GM21717 (cell line): ENCODE measurements at regions not wholly inside any gene's neighbourhood (a gene's known extent, or its start where the extent isn't known, plus 50 kb on each side); places are given as distances from the start of the nearest gene placed in this dataset.
"Not testable (repeated sequence)": the region's sequence is repeated elsewhere in the genome, so short reads cannot be mapped to it uniquely, and the experiment has no call there.

ENCODE experiments used
- ATAC-seq: cut with Tn5 transposase; IDR thresholded peaks from one replicate; pipeline ENCODE4 v1.9.1; 2021; ENCODE audit warnings: mild to moderate bottlenecking, moderate library complexity; ENCODE audit not compliant: unreplicated experiment

DNA sequence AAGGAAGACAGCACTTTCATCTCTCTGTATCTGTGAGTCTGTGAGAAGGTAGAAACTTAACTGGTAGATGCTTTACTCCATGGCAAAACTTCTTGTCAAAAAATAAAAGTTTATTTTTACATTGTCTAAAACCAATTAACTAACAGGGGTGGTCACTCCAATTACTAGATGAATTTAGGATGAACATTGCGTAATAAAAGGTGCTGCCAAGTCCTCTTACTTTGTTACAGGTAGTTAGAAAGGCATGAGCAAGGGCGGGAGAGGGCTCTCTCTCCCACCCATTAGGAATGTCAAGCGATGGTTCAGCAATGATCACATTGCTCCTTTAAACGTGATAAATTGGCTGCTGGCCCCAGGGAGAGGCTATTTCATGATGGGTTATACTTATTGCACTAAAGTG lies 512.3 kb downstream of the SLITRK5 start:
- no peak for ATAC-seq

DNA sequence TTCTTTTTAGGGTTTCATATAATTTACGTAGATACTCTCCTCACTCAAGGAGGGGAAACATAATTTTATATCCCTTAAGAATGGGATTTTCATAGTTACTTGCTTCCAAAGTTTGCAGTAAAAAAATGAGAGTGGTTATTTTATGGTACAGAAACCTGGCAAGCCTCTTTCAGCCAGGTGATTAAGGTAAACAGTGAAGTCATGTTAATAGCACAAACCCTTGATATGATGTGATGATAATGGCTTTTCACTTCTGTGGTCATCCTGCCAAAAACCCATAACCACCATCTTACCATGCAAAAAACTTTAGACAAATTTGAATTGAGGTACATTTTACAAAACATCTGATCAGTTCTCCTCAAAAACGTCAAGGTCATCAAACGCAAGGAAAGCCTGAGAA lies 517.8 kb downstream of the SLITRK5 start:
- no peak for ATAC-seq

DNA sequence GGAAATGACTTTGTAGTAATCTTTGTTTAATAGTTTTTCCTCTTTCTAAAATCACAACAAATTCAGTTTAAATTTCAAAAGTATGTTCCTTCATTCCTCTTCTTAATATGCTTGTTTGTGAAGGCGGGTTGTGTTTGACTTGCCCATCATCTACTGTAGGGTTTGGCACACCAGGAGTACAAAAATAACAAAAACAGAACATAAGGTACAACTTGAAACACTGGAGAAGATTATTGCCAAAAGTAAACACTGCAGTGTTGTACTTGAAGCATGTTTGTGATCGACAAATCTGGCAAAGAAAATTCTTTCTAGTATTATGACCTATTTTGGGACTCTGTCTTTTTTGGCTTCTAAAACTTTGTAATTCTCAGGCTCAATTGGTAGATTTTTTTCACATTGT lies 518.6 kb downstream of the SLITRK5 start:
- no peak for ATAC-seq

DNA sequence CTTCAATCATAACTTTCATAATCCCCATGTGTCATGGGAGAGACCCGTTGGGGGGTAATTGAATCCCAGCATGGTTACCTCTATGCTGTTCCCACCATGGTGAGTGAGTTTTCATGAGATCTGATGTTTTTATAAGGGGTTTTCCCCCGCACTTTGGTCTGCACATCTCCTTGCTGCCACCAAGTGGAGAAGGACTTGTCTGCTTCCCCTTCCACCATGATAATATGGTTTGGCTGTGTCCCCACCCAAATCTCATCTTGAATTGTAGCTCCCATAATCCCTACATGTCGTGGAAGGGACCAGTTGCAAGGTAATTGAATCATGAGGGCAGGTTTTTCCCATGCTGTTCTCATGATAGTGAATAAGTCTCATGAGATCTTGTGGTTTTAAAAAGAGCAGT lies 524.9 kb downstream of the SLITRK5 start:
- ATAC-seq = no peak

DNA sequence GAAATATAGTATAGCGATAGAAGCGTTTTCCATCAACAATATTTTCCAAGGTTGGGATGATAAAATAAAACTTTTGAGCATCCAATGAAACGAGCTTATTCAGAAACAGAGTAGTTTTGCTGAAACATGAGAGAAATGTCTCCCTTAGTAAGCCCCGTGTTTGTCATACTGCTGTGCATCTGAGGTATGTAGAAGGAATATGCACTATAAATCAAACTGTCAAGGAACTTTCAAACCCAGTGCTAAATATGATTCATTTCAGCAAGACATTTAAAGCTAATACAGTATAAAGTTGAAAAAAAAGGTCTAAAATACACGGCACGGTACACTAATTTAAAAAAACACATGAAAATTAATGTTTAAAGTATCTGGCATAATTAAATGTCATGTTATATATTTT lies 546.2 kb downstream of the SLITRK5 start:
- no peak for ATAC-seq

DNA sequence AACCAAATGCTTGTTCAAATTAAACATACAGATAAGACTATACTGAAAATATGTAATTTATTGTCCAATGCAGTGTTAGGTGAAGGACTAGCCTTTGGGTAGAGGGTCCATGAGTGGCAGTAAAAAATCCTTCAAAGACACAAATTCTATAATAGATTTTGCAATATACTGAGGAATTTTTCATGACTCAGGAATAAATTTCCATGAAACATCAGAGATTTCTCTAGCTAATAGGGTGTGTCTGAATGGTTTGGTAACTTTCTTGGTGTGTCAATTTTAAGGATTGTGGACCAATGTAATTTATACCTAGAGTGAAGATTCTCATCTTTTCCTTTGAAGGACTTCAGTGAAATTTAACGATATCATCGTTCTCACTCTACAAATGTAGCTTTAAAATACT lies 546.7 kb downstream of the SLITRK5 start:
- no peak for ATAC-seq

DNA sequence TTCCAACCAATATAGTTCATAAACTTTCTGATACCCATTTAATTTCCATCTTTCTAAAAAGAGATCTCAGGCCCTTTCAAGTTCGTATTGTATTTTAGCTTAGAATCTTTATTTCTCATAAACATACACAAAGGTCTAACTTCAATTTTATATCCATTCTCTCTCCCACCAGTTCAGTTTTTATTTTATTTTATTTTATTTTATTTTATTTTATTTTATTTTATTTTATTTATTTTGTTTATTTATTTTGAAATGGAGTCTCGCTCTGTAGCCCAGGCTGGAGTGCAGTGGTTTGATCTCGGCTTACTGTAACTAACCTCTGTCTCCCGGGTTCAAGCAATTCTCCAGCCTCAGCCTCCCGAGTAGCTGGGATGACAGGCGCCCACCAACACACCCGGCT lies 552.8 kb downstream of the SLITRK5 start:
- ATAC-seq = no peak

DNA sequence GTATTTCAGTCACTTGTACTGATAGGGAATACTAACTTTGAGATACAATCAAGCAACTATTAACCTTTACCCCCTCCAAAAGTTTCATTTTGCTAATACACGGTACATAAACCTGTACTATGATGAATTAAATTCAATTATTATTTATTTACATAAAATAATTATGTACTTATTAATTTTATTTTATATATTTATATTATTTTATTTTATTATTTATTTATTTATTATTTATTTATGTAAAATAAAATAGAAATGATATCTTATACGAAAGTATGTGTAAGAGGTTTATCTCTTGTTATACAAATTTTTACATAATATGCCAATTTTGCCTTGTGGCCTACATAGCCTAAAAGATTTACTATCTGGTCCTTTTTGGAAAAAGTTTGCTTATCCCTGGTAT lies 564.3 kb downstream of the SLITRK5 start:
- no peak for ATAC-seq

DNA sequence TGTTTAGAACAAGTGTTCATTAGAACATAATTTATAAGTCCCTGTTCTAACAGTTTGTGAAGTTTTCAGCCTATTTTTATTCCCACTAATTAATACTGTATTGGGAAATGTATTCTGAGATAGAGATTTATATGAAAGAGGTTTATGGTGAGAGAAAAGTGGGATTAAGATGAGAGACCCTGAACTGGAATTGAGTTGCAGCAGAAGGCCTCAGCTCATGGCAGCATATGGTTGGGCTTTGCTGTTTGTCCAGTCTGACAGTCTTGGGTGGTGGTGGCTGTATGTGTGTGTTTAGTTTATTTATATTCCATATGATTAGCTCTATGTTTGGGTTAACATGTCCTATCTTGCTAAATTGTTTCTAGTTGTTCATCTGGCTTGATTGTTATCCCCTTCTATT lies 575.1 kb downstream of the SLITRK5 start:
- no peak for ATAC-seq

DNA sequence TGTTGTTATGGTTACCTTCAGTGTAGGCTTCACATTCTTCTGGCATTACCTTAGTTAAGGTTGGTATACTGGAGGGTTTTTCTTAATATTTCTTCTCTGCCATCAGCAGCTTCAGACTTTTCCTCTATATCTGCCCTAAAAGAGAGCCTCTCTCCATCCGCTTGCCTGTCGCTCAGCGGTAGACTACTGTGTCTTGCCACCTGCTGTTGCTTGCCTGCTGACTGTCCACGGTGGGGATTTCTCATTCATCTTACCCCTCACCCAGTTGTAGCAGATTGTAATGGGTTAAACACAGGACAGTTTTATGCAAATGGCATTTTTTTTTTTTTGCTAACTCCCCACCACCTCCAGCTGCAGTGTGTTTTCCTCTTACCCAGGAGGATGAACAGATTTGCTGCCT lies 577.2 kb downstream of the SLITRK5 start:
- ATAC-seq = no peak

DNA sequence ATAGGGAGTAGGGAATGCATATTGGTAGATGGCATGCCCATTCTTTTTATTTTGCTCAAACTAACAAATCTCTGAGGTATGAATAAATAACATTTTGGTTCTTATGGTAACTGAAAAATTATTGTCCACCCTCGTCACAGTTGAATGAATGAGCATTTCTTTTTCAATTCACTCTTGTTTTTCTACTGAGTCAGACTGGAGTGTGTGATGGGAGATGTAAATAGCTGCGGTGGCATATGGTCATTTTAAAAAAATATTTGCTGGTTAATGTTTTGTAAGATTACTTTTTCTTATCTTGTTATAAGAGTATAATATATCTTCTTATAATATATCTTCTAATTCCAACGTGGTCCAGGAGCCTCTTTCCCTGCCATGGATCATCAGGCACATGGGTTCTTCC lies 586.5 kb downstream of the SLITRK5 start:
- no peak for ATAC-seq

DNA sequence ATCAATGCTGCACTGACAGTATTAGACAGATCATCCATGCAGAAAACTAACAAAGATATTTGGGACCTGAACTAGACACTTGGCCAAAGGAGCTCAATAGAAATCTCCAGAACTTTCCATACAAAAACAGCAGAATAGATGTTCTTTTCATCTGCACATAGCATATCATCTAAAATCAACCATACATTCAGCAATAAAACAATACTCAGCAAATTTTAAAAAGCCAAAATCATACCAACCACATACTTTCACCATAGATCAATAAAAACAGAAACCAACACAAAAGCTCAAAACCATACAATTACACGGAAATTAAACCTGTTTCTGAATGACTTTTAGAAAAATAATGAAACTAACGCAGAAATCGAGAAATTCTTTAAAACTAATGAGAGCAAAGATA lies 592.6 kb downstream of the SLITRK5 start:
- ATAC-seq = no peak

DNA sequence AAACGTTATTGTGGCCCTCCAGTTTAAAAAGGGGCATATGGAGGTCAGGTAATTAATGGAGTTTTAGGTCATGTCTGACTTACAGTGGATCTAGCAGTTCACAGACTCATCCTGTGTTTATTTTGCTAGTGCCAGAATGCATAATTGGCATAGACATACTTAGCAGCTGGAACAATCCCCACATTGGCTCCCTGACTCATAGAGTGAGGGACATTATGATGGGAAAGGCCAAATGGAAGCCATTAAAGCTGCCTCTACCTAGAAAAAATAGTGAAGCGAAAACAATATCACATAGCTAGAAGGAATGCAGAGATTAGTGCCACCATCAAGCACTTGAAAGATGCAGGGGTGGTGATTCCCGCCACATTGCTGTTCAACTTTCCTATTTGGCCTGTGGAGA lies 610.7 kb downstream of the SLITRK5 start:
- ATAC-seq = no peak

DNA sequence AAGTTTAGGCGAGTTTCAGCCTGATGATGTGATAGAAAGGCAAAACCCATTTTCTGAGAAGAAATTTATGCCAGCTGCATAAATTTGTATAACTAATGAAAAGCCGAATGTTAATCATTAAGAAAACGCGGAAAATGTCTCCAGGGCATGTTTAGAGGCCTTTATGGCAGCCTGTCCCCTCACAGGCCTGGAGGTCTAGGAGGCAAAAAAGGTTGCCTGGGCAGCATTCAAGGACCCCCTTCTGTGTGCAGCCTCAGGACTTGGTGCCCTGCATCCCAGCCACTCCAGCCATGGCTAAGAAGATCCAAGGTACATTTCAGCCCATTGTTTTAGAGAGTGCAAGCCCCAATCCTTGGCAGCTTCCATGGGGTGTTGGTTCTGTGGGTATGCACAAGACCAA lies 614.2 kb downstream of the SLITRK5 start:
- no peak for ATAC-seq

DNA sequence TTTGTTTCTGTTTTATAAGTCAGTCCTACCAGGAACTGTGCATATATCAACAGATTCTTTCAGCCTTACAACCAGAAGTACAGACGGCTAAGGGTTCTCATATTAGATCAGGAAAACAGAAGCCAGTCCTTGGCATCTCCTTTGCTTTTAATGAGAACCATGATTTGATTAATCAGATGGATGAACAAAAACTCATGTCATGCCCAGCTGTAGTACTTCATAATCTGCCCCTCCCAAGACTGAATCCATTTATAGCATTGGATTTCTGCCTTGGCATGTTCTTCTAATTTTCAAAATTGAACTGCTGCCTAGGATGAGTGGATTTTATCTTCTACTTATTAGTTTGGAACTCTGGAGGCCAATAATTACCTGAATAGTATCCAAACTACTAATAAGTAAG lies 617.2 kb downstream of the SLITRK5 start:
- ATAC-seq = no peak

DNA sequence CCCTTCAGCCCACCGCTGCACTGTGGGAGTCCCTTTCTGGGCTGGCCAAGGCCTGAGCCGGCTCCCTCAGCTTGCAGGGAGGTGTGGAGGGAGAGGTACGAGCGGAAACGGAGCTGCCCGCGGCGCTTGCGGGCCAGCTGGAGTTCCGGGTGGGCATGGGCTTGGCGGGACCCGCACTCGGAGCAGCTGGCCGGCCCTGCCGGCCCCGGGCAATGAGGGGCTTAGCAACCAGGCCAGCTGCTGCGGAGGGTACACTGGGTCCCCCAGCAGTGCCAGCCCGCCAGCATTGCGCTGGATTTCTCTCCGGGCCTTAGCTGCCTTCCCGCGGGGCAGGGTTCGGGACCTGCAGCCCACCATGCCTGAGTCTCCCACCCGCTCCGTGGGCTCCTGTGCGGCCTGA lies 620.6 kb downstream of the SLITRK5 start:
- not testable (repeated sequence) for ATAC-seq

DNA sequence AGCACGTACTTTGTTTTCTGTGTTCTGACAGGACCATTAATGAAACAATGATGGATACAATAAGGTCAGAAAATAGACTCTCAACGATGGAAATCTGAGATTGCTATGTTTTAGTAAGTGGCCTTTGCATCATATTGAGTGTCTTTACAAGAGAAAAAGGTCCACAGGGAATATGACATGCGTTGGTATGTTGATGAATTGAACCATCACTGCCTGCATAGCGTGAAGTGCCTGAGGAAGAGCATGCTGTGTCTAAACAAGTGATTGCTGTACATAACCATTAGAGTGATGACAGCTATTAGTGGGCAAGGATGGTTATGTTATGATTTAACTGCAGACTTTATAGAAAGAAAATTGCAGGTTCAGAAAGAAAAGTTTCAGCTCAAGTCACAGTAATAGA lies 623.2 kb downstream of the SLITRK5 start:
- no peak for ATAC-seq

DNA sequence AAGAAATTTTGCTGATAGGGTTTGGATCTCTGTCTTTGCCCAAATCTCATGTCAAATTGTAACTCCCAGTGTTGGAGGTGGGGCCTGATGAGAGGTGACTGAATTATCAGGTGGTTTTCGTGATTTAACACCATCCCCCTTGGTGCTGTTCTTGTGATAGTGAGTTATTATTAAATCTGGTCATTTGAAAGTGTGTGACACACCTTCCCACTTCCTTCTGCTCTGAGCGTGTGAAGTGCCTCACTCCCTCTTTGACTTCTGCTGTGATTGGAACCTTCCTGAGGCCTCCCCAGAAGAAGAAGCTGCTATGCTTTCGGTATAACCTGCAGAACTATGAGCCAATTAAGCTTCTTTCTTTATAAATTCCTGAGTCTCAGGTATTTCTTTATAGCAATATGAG lies 632.0 kb downstream of the SLITRK5 start:
- no peak for ATAC-seq

DNA sequence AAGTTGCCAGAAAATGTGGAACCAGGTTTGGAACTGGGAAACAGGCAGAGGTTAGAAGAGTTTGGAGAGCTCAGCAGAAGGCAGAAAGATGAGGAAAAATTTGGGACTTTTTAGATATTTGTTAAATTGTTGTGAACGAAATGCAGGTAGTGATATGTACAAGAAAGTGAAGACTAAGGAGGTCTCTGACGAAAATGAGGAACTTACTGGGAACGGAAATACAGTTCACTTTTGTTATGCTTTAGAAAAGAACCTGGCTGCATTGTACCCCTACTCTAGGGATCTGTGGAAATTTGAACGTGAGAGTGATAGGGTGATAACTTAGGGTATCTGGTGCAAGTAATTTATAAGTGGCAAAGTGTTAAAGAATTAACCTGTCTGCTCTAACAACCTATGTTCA lies 632.4 kb downstream of the SLITRK5 start:
- ATAC-seq = no peak

DNA sequence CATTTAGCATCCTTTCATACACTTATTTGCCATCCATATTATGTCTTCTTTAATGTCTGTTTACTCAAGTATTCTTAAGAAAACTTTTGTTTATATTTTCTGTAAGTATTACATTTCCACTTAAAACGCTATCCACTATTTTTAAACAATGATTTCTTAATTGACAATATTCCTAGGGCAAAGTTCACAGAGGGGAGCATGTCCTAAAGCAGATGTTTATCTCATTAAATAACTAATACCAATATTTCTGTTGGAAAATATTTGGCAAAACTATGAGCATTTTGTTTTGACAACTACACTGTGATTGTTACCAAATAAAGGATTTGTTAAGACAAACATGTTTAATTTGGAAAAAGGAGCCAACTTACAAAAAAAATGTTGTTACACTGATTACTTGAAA lies 643.3 kb downstream of the SLITRK5 start:
- ATAC-seq = no peak

DNA sequence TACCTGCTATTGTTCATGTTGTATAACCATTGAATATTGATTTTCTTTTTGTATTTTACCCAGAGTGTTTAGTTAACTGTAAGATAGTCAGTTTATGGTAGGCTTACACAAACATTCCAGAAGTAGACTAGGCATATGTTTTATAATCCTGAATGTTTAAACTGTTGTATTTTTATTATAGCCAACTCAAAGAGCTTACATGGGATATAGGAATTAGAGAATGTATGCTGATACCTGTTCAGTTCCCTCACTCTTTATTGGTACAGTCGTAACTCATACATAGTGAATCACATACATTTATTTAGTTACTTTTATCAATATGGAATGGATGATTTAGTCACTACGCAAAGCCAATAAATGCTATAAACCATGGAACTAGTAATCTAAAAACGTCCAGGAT lies 657.9 kb downstream of the SLITRK5 start:
- ATAC-seq = no peak

DNA sequence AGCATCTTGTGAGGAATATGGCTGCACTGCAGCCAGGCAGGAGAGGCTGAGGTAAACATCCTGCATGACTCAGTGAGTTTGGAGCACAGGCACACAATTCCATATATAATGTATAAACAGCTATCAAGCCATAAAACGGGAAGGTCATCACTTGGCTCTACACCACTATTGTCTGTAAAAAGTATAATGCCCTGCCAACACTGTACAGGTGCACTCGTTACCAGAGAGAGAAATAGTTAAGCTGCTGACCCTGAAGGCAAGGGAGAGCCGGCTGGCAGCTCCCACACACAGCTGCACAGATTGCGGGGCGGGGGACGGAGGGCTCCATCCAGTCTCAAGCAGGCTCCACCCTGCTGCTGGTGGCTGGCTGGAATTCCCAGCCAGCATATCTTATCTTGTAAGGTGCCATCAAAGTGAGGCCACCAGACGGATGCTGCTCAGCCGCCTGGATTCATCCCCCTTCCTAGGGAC lies 668.1 kb downstream of the SLITRK5 start:
- no peak for ATAC-seq

DNA sequence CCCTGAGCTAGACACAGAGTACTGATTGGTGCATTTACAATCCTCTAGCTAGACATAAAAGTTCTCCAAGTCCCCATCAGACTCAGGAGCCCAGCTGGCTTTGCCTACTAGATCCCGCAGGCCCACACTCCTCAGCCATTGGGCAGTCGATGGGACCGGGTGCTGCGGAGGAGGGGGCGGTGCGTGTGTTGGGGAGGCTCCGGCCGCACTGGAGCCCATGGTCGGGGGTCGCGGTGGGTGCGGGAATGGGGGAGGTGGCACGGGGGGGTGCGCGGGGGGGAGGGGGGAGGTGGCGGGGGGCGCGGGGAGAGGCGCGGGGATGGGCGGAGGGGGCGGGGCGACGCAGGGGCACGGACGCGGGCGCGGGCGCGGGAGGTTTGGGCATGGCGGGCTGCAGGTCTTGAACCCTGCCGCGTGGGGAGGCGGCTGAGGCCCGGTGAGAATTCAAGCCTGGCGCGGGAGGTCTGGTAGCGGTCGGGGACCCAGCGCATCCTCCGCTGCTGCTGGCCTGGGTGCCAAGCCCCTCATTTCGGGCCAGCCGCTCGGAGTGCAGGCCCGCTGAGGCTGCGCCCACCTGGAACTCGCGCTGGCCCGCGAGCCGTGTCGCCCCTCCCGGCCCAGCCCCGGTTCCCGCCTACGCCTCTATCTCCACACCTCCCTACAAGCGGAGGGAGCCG lies 674.1 kb downstream of the SLITRK5 start:
- ATAC-seq = no peak
